GM19023 (cell line): ENCODE measurements at regions not wholly inside any gene's neighbourhood (a gene's known extent, or its start where the extent isn't known, plus 50 kb on each side); places are given as distances from the start of the nearest gene placed in this dataset.
A peak's percentile ranks its signal among the peaks of the same experiment; 100 is the strongest.
"Not testable (repeated sequence)": the region's sequence is repeated elsewhere in the genome, so short reads cannot be mapped to it uniquely, and the experiment has no call there.

Experiments used
- ATAC-seq: cut with Tn5 transposase; IDR thresholded peaks from one replicate; pipeline ENCODE4 v1.9.1; 2021; ENCODE audit warnings: mild to moderate bottlenecking, moderate library complexity; ENCODE audit not compliant: unreplicated experiment

DNA sequence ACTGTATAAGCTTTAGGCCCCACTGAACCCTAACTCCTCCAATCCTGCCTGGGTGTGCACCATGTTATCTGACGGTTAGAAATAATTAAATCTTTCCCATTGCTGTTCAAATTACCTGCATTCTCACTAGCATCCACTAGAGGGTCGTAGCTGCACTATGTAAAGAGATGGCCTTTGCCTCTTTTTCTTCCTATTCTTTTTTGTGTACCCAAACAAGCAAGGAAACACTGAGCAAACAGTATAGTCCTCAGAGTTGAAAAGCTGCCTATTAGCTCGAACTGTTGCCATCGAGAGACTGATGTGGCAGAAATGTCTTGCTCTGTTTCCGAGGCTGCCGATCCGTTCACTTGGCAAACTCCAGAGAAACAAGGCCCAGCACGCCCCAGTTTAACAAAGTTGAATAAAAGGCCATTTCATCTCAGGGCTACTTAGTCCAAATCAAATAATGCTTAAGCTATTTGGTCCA lies 163.8 kb upstream of the TRPM3 start:
- peak; percentile 83 for ATAC-seq

GRCh38 chr9:71282116-71282515 lies 160.7 kb upstream of the TRPM3 start:
- not testable (repeated sequence) for ATAC-seq

- ATAC-seq = no peak
These were observed 157.8 kb upstream of the TRPM3 start for GRCh38 chr9:71279151-71279739.

DNA sequence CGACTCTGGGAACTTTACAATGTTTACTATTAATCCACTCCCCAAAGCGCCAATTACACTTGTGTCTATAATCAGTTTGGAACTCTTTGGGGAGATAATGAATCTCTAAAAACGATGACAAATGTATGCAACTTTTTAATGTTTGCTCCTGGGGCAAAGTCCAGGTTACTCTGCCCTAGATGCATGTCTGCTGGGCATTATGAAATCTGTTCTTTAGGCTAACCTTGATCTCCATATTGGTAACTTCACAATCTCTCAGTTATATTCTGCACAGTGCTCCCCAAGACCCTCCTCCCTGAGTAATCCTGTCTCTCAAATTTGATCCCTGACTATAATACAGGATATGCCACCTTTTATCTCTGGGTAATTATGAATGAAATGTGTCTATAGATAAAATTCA lies 152.2 kb upstream of the TRPM3 start:
- no peak for ATAC-seq

GRCh38 chr9:71271602-71272001 lies 150.2 kb upstream of the TRPM3 start:
- no peak for ATAC-seq

GRCh38 chr9:71270554-71270953 lies 149.1 kb upstream of the TRPM3 start:
- ATAC-seq = no peak

GRCh38 chr9:71269859-71270258 lies 148.4 kb upstream of the TRPM3 start:
- no peak for ATAC-seq

DNA sequence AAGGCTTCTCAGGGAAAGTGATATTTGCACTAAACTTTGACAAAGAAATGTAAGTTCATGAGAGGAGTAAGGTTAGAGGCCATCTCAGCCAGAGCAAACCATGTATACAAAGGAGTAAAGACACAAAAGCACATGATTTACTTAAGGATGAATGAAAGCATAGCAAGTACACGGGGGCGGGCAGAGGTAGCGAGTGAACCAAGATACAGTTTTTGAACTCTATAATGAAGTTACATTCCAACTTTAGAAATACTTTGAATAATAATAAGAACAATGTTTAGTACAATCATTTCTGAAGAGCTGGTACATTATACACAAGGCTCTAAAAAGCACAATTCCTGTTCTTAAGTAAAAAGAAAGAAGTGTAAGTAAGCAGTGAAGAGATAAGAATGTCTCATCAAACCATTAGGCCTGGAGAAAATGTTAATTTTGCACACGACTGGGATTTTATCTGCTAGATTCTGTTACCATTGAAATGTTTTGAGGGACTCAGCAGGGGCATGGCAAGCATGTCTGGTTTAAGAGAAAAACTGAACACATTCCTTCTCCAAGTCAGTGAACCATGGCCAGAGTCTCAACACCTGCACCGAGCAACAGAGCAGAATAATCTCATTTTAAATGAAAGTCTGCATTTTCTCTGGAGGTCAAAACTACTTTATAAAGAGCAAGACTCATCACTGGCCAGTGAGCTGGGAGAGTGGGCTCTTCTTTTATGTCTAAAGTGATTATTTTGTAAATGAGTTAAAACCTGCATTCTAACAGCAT lies 147.6 kb upstream of the TRPM3 start:
- no peak for ATAC-seq

- ATAC-seq = no peak
These were observed 142.0 kb upstream of the TRPM3 start for GRCh38 chr9:71263451-71263850.

DNA sequence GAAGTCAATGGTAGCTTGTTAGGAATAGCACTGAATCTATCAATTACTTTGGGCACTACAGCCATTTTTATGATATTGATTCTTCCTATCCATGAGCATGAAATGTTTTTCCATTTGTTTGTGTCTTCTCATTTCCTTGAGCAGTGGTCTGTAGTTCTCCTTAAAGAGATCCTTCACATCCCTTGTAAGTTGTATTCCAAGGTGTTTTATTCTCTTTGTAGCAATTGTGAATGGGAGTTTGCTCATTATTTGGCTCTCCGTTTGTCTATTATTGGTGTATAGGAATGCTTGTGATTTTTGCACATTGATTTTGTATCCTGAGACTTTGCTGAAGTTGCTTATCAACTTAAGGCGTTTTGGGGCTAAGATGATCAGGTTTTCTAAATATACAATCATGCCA lies 139.0 kb upstream of the TRPM3 start:
- not testable (repeated sequence) for ATAC-seq

DNA sequence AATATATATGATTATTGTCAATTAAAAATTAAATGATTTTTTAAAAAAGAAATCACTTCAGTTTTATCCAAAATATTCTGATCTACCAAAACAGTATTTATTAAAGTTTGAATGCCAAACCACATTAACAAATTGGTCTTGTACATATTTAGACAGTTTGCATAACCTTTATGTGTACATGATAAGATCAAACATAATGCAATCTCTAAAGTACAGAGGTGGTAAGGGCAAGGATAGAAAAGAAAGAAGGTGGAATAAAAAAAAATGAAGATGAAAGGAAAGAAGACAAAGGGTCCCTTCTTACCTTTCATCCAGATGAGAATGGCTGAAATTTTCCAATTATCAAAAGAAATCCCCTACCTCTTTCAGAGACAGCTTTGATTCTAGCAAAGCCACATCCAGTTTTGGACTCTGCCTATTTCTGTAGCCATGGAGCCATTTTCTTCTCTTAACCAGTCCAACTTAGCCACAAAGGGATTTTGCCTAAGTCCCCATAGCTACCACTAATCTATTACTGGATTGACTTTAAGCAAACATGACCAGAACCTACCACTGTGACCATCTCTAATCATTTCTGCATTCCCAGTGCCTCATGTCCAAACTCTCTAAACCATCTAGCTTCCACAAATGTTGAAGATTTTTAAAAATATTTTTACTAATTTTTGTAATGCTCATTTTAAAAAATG lies 133.3 kb upstream of the TRPM3 start:
- no peak for ATAC-seq

DNA sequence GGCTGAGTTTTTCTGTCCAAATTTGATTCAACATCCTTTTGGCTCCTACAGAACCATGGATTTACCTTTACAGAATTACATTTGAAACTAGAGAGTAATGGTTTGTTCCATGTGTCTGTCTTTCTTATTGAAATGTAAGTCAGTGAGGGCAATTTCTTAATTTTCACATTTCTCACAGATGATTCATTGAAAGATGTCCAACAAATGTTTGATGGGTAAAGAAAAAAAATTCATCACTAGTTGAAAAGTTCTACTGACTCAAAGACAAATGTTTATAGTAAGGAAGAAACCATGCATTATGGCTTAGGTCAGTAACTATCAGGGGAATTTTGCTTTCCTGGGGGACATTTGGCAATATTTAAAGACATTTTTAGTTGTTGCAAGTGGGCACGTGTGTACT lies 131.6 kb upstream of the TRPM3 start:
- ATAC-seq = no peak

DNA sequence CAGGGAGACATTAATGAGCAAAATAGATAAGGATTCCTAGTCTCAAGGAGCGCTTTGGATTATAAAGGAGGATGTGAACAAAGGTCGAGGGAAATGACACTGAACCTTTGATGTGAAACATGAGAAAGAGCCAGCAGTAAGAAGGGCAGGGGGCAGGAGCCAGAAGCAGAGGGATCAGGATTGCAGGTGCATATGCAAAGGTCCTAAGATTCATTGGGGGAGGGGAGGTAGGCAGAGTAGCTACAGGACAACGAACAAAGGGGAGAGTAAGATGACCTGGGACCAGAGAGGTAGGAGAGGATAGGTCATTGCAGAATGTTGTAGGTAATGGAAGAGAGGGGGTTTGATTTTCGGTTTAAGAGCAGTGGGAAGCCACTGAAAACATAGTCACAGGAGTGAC lies 129.2 kb upstream of the TRPM3 start:
- no peak for ATAC-seq

- ATAC-seq = peak; percentile 64
These were observed 128.4 kb upstream of the TRPM3 start for GRCh38 chr9:71249729-71250317.

- ATAC-seq = no peak
These were observed 124.2 kb upstream of the TRPM3 start for GRCh38 chr9:71245651-71246050.

DNA sequence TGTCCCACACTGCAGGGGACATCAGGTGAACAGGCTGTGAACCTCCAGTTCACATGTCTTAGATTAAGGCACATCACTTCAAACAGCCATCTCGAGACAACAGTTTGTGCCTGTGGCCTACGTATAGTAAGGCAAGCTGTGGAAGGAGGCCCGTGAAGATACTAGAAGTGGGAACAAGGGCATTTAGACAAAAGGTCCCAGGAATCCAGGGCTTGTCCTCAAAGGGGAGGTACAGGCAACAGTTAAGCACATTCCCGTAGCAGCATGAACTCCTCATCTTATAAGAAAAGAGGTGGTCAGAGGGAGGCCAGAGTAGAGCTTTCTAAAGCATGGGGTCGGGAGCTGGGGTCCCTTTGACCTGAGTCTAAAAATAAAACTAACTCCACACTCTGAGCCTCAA lies 122.5 kb upstream of the TRPM3 start:
- ATAC-seq = no peak

GRCh38 chr9:71242081-71242480 lies 120.7 kb upstream of the TRPM3 start:
- ATAC-seq = no peak

DNA sequence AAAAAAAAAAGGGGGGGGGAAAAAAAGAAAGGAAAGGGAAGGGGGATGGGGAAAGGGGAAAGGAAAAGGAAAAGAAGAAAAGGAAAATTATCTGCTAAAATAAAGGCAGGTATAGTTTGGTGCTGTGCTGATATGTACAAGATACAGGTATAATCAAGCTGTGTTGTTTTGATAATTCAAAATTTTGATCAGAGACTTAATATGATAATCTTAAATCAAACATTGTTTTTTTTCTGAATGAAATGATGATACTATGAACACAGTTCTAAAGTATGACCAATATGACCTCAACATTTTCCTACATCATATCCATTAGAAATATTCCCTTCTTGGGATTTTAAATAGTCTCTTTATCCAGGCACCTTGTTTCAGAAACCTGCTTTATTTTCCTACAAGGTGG lies 115.6 kb upstream of the TRPM3 start:
- ATAC-seq = no peak

DNA sequence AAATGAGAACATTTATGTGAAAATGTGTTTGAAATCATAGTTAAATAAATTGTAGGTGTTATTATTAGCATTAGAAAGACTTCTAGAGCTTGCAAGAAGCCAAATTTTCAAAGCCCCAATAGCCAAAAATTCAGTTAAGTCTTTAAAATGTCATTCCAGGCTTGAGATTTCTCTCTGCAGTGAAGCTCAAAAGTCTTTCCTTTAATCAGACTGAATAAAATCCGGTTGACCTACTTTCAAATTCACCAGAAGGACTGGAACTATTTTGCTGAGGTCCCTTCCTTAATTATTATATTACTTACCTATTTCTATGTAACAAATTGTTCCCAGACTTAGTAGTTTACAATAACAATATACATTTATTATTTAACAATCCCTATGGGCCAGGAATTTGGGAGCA lies 112.2 kb upstream of the TRPM3 start:
- ATAC-seq = no peak

- ATAC-seq = no peak
These were observed 102.6 kb upstream of the TRPM3 start for GRCh38 chr9:71223953-71224538.

DNA sequence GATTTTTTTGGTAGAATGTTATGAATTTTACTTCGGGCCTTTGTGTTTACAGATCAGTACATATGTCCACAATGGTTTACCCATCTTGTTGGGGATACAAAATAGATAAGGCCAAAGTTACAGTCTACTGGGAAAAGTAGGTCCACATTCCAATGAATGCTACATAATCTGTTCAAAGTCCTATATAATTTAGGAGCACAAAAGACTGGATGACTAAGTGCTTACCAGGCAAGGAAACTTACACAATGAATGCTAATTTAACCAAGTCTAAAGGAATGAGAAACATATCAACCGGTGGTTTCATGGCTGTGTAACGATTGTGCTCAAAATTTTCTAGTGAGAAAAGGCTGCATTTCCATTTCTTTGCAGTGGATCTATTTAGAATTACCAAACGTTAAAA lies 97.4 kb upstream of the TRPM3 start:
- ATAC-seq = no peak
